ENCODE measurements at regions not wholly inside any gene's neighbourhood (a gene's known extent, or its start where the extent isn't known, plus 50 kb on each side); places are given as distances from the start of the nearest gene placed in this dataset.

DNA sequence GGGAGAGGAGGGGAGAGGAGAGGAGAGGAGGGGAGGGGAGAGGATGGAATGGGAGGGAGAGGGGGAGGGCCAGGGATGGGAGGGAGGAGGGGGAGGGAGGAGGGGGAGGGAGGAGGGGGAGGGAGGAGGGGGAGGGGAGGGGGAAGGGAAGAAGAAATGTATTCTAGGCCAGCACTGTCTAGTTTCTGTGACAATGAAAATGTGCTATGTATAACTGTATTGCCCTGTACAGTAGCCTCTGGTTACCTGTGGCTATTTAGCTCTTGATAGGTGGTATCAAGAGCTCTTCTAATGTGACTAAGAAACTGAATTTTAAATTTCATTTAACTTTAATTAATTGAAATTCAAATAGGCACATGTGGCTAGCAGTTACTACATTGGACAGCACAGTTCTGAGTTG, 143.1 kb downstream of the BTC start:
- TF ChIP-seq, protein P1, sequence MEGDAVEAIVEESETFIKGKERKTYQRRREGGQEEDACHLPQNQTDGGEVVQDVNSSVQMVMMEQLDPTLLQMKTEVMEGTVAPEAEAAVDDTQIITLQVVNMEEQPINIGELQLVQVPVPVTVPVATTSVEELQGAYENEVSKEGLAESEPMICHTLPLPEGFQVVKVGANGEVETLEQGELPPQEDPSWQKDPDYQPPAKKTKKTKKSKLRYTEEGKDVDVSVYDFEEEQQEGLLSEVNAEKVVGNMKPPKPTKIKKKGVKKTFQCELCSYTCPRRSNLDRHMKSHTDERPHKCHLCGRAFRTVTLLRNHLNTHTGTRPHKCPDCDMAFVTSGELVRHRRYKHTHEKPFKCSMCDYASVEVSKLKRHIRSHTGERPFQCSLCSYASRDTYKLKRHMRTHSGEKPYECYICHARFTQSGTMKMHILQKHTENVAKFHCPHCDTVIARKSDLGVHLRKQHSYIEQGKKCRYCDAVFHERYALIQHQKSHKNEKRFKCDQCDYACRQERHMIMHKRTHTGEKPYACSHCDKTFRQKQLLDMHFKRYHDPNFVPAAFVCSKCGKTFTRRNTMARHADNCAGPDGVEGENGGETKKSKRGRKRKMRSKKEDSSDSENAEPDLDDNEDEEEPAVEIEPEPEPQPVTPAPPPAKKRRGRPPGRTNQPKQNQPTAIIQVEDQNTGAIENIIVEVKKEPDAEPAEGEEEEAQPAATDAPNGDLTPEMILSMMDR (IDR thresholded peaks at IDR 0.05), result no peak
- TF ChIP-seq POLR2A (IDR thresholded peaks at IDR 0.05) (no peak), EP300 (IDR thresholded peaks at IDR 0.05) (no peak)

Measured in gastroesophageal sphincter (tissue), 3 donors.